ENCODE measurements at regions not wholly inside any gene's neighbourhood (a gene's known extent, or its start where the extent isn't known, plus 50 kb on each side); places are given as distances from the start of the nearest gene placed in this dataset.

DNA sequence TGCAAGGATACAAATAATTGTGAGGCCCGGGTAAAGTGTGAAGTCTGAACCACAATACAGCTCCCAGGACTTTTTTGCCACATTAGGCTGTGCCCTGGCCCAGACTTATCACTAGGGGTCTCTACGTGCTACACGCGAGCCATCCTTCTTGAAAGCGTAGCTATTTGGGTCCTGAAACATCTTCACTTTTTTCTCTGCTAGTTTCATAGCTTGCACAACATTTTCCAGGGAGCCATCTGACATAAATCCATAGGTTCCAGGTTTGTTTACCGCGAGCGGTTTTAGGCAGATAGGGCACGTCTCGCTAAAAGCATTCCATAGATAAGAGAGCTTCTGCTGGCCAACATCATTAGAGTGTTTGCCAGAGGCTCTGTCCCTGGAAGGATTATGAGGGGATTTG is 226.5 kb downstream of the RPS24 start:
- TF ChIP-seq, protein P1, sequence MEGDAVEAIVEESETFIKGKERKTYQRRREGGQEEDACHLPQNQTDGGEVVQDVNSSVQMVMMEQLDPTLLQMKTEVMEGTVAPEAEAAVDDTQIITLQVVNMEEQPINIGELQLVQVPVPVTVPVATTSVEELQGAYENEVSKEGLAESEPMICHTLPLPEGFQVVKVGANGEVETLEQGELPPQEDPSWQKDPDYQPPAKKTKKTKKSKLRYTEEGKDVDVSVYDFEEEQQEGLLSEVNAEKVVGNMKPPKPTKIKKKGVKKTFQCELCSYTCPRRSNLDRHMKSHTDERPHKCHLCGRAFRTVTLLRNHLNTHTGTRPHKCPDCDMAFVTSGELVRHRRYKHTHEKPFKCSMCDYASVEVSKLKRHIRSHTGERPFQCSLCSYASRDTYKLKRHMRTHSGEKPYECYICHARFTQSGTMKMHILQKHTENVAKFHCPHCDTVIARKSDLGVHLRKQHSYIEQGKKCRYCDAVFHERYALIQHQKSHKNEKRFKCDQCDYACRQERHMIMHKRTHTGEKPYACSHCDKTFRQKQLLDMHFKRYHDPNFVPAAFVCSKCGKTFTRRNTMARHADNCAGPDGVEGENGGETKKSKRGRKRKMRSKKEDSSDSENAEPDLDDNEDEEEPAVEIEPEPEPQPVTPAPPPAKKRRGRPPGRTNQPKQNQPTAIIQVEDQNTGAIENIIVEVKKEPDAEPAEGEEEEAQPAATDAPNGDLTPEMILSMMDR (IDR thresholded peaks at IDR 0.05 in 4 of 5, conservative IDR thresholded peaks at IDR 0.05 in 1 of 5) = no peak
- TF ChIP-seq POLR2A (IDR thresholded peaks at IDR 0.05) = no peak

All from gastrocnemius medialis (tissue), 4 donors.